ENCODE measurements at regions not wholly inside any gene's neighbourhood (a gene's known extent, or its start where the extent isn't known, plus 50 kb on each side); places are given as distances from the start of the nearest gene placed in this dataset.

DNA sequence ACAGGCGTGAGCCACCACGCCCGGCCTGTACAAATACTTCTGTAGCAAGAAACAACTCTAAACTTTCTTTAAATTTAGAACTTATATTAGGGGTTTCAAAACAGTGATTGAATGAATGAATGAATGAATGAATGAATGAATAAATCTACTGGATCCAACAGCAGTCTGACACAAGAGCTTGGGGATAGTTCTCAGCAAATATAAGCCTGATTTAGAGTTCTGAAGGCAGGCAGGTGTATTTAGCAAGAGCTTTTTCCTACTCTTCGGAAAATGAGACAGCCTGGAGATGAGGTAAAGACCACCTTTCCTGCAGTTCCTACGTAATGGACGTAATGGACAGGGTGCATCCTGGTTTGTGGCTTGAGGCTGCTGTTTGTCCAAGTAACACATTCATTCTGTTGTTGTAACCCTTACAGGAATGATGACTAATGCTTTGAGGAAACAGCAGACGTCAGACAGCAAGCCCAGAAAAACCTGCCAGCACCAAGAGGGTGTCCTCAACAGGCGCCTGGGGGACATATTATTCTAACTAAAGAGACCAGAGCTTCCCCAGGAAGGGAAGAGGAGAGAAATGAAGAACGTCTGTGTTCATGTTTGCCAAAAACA is 277.4 kb upstream of the SOX5 start:
- Mint-ChIP-seq H3K4me1 (ENCODE audit: low read depth) (peaks cover 1% of the 10 kb centered on the region), H3K27ac (no peak overlapping the region), H3K27me3 (ENCODE audit: low read depth) (no peaks in the 10 kb centered on the region), H3K36me3 (ENCODE audit: low read depth) (no peaks in the 10 kb centered on the region), H3K4me3 (no peak overlapping the region), H3K9me3 (no peaks in the 10 kb centered on the region)

DNA sequence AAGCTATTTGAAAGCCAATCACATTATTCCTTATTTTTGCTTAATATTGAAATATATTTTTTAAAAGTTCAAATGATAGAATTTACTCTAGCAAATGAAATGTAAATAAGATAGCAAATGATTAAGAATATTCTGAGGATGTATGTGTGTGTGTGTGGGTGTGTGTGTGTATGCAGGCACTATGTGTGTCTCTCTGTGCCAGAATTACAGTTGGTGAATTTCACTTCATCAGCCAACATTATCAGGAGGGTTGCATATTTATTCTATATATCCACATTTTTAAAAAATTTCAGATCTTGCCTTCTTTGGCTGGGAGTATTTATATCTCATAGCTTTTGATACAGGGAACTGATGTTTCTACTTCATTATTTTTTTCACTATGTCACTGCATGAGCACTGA is 274.9 kb upstream of the SOX5 start:
- Mint-ChIP-seq H3K4me1 (ENCODE audit: low read depth) (peaks cover 1% of the 10 kb centered on the region), H3K36me3 (ENCODE audit: low read depth) (no peaks in the 10 kb centered on the region)

DNA sequence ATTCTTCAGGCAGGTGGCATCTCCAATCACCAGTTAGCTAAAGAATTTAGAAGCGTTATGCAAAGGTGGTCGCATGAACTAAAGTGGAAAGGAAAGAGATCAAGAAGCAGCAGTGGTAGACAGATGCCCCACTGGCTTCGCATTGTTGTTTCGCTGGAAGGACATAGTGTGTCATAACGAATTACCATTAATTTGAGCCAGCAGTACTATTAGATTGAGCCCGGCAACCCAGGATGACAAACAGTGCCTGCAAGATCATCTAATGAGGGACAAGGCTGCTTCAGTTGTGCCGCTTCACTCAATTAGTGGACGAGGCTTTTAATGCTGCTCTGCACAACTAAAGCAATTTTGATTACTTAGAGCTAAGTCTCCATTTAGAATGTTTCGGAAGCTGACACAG is 274.5 kb upstream of the SOX5 start:
- Mint-ChIP-seq H3K27me3 (ENCODE audit: low read depth) (no peaks in the 10 kb centered on the region), H3K4me3 (no peak overlapping the region), H3K27ac (no peak overlapping the region), H3K36me3 (ENCODE audit: low read depth) (no peaks in the 10 kb centered on the region), H3K9me3 (no peaks in the 10 kb centered on the region), H3K4me1 (ENCODE audit: low read depth) (peaks cover 1% of the 10 kb centered on the region)

More for the DNA sequence above, 274.9 kb upstream of the SOX5 start:
- Mint-ChIP-seq H3K27ac (no peak overlapping the region), H3K9me3 (no peaks in the 10 kb centered on the region), H3K4me3 (no peak overlapping the region), H3K27me3 (ENCODE audit: low read depth) (no peaks in the 10 kb centered on the region)

DNA sequence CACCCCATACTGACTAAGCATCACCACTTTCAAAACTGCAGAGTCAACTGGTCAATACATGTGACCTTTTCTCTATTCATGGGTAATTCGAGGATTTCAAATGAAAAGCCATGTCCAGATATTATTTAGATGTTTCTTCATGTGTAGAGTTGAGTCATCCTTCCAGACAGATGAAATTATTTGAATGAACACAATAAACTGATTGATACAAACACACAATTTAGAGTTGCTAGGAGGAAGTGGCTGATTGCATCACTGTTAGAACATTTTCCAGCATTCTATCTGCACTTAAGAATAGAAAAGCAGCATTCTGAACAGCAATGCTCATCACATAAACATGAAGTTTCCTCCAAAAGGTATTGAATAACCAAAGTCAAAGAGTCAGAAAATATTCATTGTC is 273.5 kb upstream of the SOX5 start:
- Mint-ChIP-seq H3K4me1 (ENCODE audit: low read depth) (peaks cover 1% of the 10 kb centered on the region), H3K36me3 (ENCODE audit: low read depth) (no peaks in the 10 kb centered on the region), H3K27ac (no peak overlapping the region), H3K27me3 (ENCODE audit: low read depth) (no peaks in the 10 kb centered on the region), H3K4me3 (no peak overlapping the region), H3K9me3 (no peaks in the 10 kb centered on the region)

DNA sequence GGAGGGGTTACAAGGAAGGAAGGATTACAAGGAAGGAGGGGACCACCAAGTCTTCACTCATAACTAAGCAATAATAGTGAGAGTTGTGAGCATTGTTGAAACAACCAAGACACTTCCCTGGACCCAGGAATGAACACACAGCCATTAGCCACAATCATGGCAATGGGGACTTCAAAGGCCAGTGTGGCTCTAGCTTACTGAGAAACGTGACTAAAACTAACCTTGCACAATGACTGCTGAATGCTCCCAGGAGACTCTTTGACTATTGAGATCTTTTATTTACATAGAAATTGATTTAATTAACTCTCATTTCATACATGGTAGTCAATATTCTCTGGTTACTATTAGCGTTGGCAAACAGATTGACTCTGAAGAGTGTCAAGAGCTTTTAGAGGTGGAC is 263.0 kb upstream of the SOX5 start:
- no peak overlapping the region for H3K27ac Mint-ChIP-seq
- H3K4me3 Mint-ChIP-seq: no peak overlapping the region
- H3K9me3 Mint-ChIP-seq: no peaks in the 10 kb centered on the region
- no peaks in the 10 kb centered on the region for H3K27me3 Mint-ChIP-seq (ENCODE audit: low read depth)
- H3K36me3 Mint-ChIP-seq (ENCODE audit: low read depth): no peaks in the 10 kb centered on the region
- no peaks in the 10 kb centered on the region for H3K4me1 Mint-ChIP-seq (ENCODE audit: low read depth)

DNA sequence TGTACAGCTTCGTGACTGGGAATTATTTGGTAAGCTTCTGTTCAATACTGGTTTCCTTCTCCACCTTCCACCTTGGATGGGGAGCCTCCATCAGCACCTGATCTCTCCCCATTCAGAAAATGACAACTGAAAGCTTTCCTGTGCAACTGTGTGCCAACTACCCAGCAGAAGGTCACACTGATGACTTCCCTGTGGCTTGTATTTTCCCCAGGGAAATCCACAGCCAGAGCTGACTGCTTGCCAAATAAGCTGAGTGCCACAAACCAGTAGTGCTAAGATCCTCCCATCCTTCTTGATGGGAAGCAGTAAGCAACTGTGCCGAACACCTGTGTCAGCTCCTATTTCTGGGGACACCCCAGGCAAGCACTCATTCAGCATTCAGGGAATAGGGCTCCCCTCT is 257.2 kb upstream of the SOX5 start:
- Mint-ChIP-seq H3K9me3 (no peaks in the 10 kb centered on the region), H3K27me3 (ENCODE audit: low read depth) (no peaks in the 10 kb centered on the region), H3K4me1 (ENCODE audit: low read depth) (no peaks in the 10 kb centered on the region), H3K4me3 (no peak overlapping the region), H3K36me3 (ENCODE audit: low read depth) (no peaks in the 10 kb centered on the region), H3K27ac (no peak overlapping the region)

DNA sequence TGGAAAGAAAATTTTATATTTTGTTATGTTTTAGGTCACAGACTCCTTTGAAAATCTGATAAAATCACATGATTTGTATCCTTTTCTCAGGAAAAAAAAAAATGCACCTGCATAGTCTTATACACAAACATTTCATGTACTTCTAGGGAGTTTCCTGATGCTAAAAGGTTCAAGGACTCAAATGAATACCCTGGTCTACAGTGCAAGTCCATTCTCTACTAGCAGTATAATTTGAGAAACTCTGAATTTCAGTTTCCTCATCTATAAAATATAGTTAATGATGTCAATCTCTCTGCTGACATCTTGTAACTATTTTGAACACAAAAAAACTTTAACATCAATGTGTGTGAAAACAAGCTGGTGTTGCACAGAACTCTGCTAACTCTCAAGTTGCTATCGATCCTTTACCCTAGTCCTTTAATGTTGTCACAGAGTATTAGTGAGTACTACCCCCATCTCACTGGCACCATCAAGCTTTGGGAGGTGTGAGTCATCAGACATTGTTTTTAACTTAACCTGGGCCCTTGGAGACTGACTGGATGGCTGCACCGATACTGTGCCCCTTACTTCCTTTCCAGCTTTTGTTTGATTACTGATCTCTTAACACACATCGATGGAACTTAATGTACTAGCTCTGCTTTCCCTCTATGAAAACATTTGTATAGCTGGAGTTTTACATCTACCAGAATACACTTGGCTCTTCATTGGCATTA is 251.9 kb upstream of the SOX5 start:
- no peaks in the 10 kb centered on the region for H3K9me3 Mint-ChIP-seq

DNA sequence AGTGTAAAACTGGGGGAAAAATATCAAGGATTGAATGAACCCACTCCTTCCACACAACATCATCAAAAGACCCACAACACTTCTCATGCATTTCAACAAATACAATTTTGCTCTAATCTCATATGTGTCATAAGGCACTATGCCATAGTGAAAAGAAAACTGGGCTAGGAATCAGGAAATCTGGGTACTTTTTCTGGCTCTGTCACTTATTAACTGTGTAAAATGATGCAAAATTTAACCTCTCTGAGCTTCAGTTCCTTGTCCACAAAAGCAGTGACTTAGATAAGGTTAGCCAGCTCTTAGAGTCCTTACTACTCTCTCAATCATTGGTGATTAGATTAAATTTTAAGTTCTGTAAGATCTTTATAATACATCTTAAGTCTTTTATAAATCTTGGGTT is 250.5 kb upstream of the SOX5 start:
- Mint-ChIP-seq H3K9me3 (no peaks in the 10 kb centered on the region), H3K27ac (no peak overlapping the region)

More for the DNA sequence above, 251.9 kb upstream of the SOX5 start:
- no peak overlapping the region for H3K27ac Mint-ChIP-seq
- H3K4me1 Mint-ChIP-seq (ENCODE audit: low read depth): no peaks in the 10 kb centered on the region
- no peaks in the 10 kb centered on the region for H3K27me3 Mint-ChIP-seq (ENCODE audit: low read depth)
- H3K36me3 Mint-ChIP-seq (ENCODE audit: low read depth): no peaks in the 10 kb centered on the region
- H3K4me3 Mint-ChIP-seq: no peak overlapping the region

DNA sequence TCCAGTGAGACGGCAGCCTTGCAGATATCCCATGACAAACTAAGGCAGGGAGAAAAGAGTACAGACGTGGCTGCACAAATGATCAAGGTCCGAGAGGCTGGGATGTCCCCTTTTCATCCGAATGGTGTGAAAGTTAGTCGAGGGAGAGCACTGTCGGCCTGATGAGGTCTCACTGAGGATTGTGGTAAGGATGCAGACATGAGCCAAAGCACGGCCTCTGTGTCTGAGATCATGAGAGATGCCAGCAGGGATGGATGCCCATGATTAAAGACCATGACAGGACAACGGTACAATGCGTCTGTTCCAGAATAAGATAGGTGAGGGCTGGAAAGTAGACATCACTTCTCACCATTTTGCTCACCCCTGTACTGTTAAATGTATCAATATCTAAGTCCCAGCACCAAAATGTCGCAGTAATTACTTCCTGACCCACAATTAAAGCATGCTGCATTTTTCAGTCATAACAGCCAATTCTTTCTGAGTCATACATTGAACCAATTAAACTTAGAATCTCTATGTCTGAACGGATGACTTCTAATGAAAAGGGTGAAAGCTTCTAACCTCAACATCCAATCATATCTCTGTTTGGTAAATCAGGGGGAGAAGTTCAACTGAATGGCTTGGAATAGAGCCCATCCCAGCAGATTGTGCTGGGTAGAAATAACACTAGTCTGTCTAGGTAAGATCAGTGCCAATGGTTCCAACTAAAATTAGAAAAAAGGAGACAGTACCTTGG is 249.6 kb upstream of the SOX5 start:
- H3K4me1 Mint-ChIP-seq (ENCODE audit: low read depth): no peaks in the 10 kb centered on the region
- no peak overlapping the region for H3K27ac Mint-ChIP-seq
- H3K27me3 Mint-ChIP-seq (ENCODE audit: low read depth): no peaks in the 10 kb centered on the region
- no peaks in the 10 kb centered on the region for H3K36me3 Mint-ChIP-seq (ENCODE audit: low read depth)
- no peaks in the 10 kb centered on the region for H3K9me3 Mint-ChIP-seq
- H3K4me3 Mint-ChIP-seq: no peak overlapping the region

More for the DNA sequence above, 250.5 kb upstream of the SOX5 start:
- Mint-ChIP-seq H3K36me3 (ENCODE audit: low read depth) (no peaks in the 10 kb centered on the region), H3K4me1 (ENCODE audit: low read depth) (no peaks in the 10 kb centered on the region), H3K4me3 (no peak overlapping the region), H3K27me3 (ENCODE audit: low read depth) (no peaks in the 10 kb centered on the region)

DNA sequence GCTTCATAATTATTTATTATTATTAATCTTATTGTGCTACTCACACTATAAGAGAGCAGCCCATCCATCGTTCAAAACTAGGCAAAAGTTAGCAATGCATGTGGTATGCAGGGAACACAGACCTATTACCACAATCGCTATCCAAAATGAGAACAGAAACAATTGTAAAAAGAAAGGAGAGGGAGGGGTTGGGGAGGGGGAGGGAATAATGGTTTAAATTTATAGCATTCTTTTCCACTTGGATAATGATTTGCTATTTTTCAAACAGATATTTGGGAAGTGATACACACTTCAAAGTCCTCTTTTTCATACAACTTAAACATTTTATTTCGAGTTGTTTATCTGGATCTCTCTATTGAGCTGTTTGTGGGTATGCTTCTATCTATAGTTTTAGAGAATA is 248.6 kb upstream of the SOX5 start:
- Mint-ChIP-seq H3K27ac (no peak overlapping the region), H3K27me3 (ENCODE audit: low read depth) (no peaks in the 10 kb centered on the region), H3K4me1 (ENCODE audit: low read depth) (no peaks in the 10 kb centered on the region), H3K9me3 (no peaks in the 10 kb centered on the region), H3K36me3 (ENCODE audit: low read depth) (no peaks in the 10 kb centered on the region), H3K4me3 (no peak overlapping the region)

DNA sequence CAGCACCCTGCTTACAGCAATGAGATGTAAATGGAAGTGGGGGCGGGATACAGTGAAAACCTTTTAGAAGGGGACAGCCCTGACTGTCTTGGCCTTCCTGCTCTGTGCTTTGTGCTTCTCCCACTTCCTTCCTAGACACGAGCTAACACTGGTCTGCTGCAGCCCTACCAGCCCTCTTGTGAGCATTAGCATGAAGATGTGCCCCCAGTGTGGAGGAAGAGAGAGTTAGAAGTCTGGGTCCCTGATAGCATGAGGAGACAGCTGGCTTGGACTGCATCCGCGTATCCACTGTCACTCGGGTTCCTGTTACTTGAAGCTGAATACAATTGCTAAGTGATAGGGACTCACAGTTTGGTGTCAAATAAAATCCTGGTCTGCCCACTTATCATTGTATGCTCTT is 248.1 kb upstream of the SOX5 start:
- no peaks in the 10 kb centered on the region for H3K36me3 Mint-ChIP-seq (ENCODE audit: low read depth)
- H3K27ac Mint-ChIP-seq: no peak overlapping the region
- H3K4me1 Mint-ChIP-seq (ENCODE audit: low read depth): no peaks in the 10 kb centered on the region
- no peaks in the 10 kb centered on the region for H3K27me3 Mint-ChIP-seq (ENCODE audit: low read depth)
- no peaks in the 10 kb centered on the region for H3K9me3 Mint-ChIP-seq
- no peak overlapping the region for H3K4me3 Mint-ChIP-seq

DNA sequence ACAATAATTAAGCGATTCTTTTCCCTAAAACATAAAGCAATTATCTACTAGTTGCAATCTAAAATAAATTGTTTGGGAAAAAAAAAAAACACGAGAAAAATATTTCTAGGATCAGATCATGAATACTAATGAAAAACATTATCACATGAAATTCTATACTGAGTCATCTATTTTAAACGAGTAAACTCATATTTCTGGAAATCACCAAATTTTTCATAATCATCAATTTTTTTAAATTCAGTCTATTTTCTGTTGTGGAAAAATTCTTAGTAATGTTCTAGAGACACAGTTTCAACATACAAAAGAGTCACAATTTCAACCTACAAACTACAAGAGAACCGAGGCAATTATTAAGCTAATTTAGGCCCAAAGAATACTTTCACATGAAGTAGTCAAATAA is 245.6 kb upstream of the SOX5 start:
- H3K27ac Mint-ChIP-seq: no peak overlapping the region
- no peaks in the 10 kb centered on the region for H3K36me3 Mint-ChIP-seq (ENCODE audit: low read depth)
- no peaks in the 10 kb centered on the region for H3K4me1 Mint-ChIP-seq (ENCODE audit: low read depth)
- H3K27me3 Mint-ChIP-seq (ENCODE audit: low read depth): no peaks in the 10 kb centered on the region
- no peaks in the 10 kb centered on the region for H3K9me3 Mint-ChIP-seq
- H3K4me3 Mint-ChIP-seq: no peak overlapping the region

DNA sequence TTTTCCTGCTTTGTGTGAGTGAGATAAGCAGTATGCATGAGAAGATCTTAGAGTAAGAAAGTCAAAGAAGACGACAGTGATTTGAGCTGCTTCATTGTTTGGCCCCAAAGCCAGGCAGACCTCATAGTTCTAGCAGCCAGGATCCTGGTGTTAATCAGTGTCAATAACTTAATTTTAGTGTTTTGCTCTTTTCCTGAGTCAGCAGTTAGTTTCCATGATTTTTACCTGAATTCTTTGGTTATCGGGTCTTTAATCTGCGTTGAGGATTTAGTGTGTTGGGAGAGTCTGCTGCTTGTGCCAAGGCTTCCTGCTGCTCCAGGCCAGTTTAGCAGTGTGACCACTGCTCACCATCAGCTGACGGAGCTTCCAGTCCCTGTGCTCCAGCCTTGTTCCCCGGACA is 241.6 kb upstream of the SOX5 start:
- Mint-ChIP-seq H3K4me3 (no peak overlapping the region), H3K9me3 (no peaks in the 10 kb centered on the region), H3K36me3 (ENCODE audit: low read depth) (no peaks in the 10 kb centered on the region), H3K4me1 (ENCODE audit: low read depth) (no peaks in the 10 kb centered on the region), H3K27ac (no peak overlapping the region), H3K27me3 (ENCODE audit: low read depth) (no peaks in the 10 kb centered on the region)

DNA sequence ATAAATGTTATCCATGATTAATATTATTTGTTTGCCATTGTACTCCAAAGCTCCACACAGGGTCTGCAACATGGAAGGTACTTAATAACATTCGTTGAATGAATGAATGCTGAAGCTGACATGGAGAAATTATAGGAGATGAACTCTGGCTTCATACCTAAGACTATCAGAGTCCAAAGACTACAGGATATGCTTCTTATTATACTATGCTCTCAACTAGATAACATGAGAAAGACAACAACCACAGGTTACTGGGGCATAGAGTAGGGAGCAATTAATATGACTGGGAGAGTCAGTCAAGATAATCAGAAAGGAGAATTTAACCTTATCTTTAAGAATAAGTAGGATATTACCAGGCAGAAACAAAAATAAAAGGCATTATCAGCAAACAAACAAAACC is 236.3 kb upstream of the SOX5 start:
- Mint-ChIP-seq H3K4me3 (no peak overlapping the region), H3K27me3 (ENCODE audit: low read depth) (no peaks in the 10 kb centered on the region), H3K9me3 (no peaks in the 10 kb centered on the region), H3K4me1 (ENCODE audit: low read depth) (no peaks in the 10 kb centered on the region), H3K36me3 (ENCODE audit: low read depth) (no peaks in the 10 kb centered on the region), H3K27ac (no peak overlapping the region)

DNA sequence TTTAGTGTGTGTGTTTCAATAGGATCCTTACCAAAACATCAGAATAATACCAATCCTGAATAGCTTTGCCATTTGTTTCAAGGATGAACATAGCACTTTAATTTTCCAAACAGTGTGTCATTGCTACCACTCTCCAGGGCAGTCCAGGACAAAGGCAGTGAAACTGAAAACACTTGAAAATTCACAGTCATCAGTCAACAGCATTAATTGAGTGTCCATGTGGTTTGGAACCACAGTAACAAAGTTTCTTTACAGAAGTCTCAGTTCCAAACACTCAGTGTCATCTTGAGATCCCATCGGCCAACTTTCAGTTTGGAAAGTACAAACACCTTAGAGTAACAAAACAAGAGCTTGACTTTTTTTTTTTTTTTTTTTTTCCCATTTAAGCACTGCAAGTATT is 228.4 kb upstream of the SOX5 start:
- Mint-ChIP-seq H3K27ac (no peak overlapping the region), H3K27me3 (ENCODE audit: low read depth) (no peaks in the 10 kb centered on the region), H3K4me3 (no peak overlapping the region), H3K36me3 (ENCODE audit: low read depth) (no peaks in the 10 kb centered on the region), H3K9me3 (no peaks in the 10 kb centered on the region), H3K4me1 (ENCODE audit: low read depth) (no peaks in the 10 kb centered on the region)
